ENCODE measurements at regions not wholly inside any gene's neighbourhood (a gene's known extent, or its start where the extent isn't known, plus 50 kb on each side); places are given as distances from the start of the nearest gene placed in this dataset.

- TF ChIP-seq USF2 (IDR thresholded peaks at IDR 0.05; ENCODE audit: low read length): no peak
- TF ChIP-seq NANOG (IDR thresholded peaks at IDR 0.05; ENCODE audit: insufficient read depth, low read depth, low read length, poor library complexity, severe bottlenecking): no peak
- no peak for TF ChIP-seq BRCA1 (IDR thresholded peaks at IDR 0.05; ENCODE audit: low read depth, low read length)
- no peak for TF ChIP-seq SIN3A (conservative IDR thresholded peaks at IDR 0.05 in 1 of 2, IDR thresholded peaks at IDR 0.05 in 1 of 2; ENCODE audit: low read depth in 1 of 2, low read length in 2 of 2)
- no peak for TF ChIP-seq SAP30 (IDR thresholded peaks at IDR 0.05; ENCODE audit: insufficient read depth, insufficient replicate concordance, low read length)
- TF ChIP-seq GABPA (IDR thresholded peaks at IDR 0.05; ENCODE audit: borderline replicate concordance, insufficient read depth, low read length): no peak
- TF ChIP-seq ASH2L (IDR thresholded peaks at IDR 0.05; ENCODE audit: low read length): no peak
- TF ChIP-seq TEAD4 (IDR thresholded peaks at IDR 0.05; ENCODE audit: low read depth, low read length): no peak
- TF ChIP-seq SUZ12 (IDR thresholded peaks at IDR 0.05; ENCODE audit: low read length): no peak
- no peak for TF ChIP-seq EGR1 (IDR thresholded peaks at IDR 0.05; ENCODE audit: borderline replicate concordance, low read depth, low read length)
- no peak for TF ChIP-seq SP2 (IDR thresholded peaks at IDR 0.05; ENCODE audit: low read length)
- no peak for TF ChIP-seq TAF7 (optimal IDR thresholded peaks at IDR 0.05; ENCODE audit: borderline replicate concordance, low read depth, low read length)
- TF ChIP-seq EP300 (IDR thresholded peaks at IDR 0.05; ENCODE audit: borderline replicate concordance in 1 of 2, low read depth in 2 of 2, low read length in 2 of 2): no peak
- TF ChIP-seq POLR2AphosphoS5 (IDR thresholded peaks at IDR 0.05; ENCODE audit: low read depth, low read length): no peak
- TF ChIP-seq CHD2 (IDR thresholded peaks at IDR 0.05; ENCODE audit: low read length): no peak
- no peak for TF ChIP-seq HDAC6 (IDR thresholded peaks at IDR 0.05; ENCODE audit: low read depth, low read length)
- TF ChIP-seq E2F6 (IDR thresholded peaks at IDR 0.05): no peak
Observed at GRCh38 chr3:102629943-102630342, 195.1 kb downstream of the ZPLD1 start (continued).
